Cardiac muscle cell (in vitro differentiated cells and primary cell): ENCODE measurements at regions not wholly inside any gene's neighbourhood (a gene's known extent, or its start where the extent isn't known, plus 50 kb on each side); places are given as distances from the start of the nearest gene placed in this dataset.

Source experiments
- DNase-seq, 2 donors: peaks; one replicate each; pipeline versions ENCODE4 v3.0.0 to v3.0.0-alpha.2; 2010 to 2017; ENCODE audit warnings: low read depth in 1 of 2, low spot score in 1 of 2
- H3K27ac ChIP-seq: fragments of 200-600 bp; sonication (generic); 2 replicates; pipeline ENCODE4 v1.5.1; 2016
- H3K27me3 ChIP-seq: fragments of 200-600 bp; sonication (generic); 2 replicates; pipeline ENCODE4 v1.6.0; 2016; ENCODE audit warnings: control low read depth
- H3K36me3 ChIP-seq: fragments of 200-600 bp; sonication (generic); 2 replicates; pipeline ENCODE4 v1.5.1; 2016; ENCODE audit warnings: control low read depth
- H3K4me1 ChIP-seq: fragments of 200-600 bp; sonication (generic); 2 replicates; pipeline ENCODE4 v1.8.1; 2017; ENCODE audit warnings: low read depth, mild to moderate bottlenecking, mixed run types
- H3K4me3 ChIP-seq: fragments of 200-600 bp; sonication (generic); 2 replicates; pipeline ENCODE4 v1.5.1; 2016; ENCODE audit warnings: mild to moderate bottlenecking
- H3K9me3 ChIP-seq: fragments of 200-600 bp; sonication (generic); 2 replicates; pipeline ENCODE4 v1.5.1; 2017; ENCODE audit warnings: low read depth, mild to moderate bottlenecking, control low read depth
- TF ChIP-seq, protein P1 (sequence below): IDR thresholded peaks from 2 replicates; pipeline ENCODE4 v1.5.1; 2012; ENCODE audit warnings: low read depth, mild to moderate bottlenecking, low read length

DNA sequence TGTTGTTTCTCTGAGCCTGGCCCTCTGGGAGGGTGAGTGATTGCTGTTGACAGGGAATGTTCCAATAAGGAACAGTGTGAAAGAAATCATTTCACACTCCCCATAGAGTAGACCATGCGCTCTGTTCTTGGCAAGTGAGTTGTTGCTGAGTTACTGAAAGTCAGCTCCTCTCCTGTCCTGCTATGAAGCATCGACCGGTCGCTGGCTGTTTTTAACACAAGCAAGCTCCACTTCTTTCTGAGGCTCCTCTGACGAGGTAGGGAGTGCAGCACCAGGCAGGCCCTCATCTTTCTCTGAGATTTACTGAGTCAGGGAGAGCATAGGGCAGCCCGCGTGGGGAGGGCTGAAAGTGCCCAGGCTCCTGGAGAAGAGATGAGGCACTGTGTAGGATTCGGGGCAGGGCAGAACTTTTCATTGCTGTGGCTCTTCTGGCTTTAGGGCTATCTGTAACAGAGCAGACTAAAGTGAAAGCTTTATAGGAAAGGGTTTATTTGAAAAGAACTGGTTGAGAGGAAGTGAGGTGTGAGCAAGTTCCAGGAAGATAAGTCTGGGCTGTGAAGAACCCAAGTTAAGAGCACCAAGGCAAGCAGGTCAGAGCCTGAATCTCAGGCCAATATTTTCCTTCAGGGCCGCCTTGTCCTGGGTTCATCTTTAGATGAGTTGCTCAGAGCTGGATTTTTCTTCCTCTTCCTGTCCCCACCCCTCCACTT lies 332.2 kb downstream of the CCSER2 start:
- Histone ChIP-seq H3K9me3 (no peaks in the 10 kb centered on the region), H3K36me3 (no peaks in the 10 kb centered on the region), H3K4me3 (no peak overlapping the region), H3K4me1 (peaks cover 7% of the 10 kb centered on the region), H3K27ac (peak overlapping the region; percentile 32), H3K27me3 (no peaks in the 10 kb centered on the region)
- TF ChIP-seq, protein P1, sequence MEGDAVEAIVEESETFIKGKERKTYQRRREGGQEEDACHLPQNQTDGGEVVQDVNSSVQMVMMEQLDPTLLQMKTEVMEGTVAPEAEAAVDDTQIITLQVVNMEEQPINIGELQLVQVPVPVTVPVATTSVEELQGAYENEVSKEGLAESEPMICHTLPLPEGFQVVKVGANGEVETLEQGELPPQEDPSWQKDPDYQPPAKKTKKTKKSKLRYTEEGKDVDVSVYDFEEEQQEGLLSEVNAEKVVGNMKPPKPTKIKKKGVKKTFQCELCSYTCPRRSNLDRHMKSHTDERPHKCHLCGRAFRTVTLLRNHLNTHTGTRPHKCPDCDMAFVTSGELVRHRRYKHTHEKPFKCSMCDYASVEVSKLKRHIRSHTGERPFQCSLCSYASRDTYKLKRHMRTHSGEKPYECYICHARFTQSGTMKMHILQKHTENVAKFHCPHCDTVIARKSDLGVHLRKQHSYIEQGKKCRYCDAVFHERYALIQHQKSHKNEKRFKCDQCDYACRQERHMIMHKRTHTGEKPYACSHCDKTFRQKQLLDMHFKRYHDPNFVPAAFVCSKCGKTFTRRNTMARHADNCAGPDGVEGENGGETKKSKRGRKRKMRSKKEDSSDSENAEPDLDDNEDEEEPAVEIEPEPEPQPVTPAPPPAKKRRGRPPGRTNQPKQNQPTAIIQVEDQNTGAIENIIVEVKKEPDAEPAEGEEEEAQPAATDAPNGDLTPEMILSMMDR = no peak
- DNase-seq = no peak

DNA sequence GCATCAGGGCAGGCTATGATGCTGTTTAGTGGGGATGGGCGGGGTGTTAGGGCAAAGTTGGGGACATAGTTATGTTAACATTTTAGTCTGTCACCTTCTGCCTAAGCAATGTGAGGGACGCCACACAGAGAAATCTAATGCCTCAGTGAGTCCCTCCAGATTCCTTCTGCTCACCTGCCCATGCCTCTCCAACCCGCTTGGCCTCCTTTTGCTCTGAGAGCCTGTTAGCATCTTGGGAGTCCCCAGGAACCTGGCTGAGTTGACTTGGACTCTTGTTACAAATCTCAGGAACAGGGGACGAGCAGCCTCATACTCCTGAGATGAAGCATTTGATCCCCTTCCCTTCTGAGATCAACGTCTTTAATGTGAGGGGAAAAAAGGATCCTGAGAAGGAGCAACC lies 336.8 kb downstream of the CCSER2 start:
- TF ChIP-seq, protein P1 = no peak
- Histone ChIP-seq H3K4me1 (peaks cover 4% of the 10 kb centered on the region), H3K36me3 (no peaks in the 10 kb centered on the region), H3K27ac (no peak overlapping the region), H3K4me3 (no peak overlapping the region), H3K9me3 (no peaks in the 10 kb centered on the region), H3K27me3 (no peaks in the 10 kb centered on the region)
- no peak for DNase-seq

DNA sequence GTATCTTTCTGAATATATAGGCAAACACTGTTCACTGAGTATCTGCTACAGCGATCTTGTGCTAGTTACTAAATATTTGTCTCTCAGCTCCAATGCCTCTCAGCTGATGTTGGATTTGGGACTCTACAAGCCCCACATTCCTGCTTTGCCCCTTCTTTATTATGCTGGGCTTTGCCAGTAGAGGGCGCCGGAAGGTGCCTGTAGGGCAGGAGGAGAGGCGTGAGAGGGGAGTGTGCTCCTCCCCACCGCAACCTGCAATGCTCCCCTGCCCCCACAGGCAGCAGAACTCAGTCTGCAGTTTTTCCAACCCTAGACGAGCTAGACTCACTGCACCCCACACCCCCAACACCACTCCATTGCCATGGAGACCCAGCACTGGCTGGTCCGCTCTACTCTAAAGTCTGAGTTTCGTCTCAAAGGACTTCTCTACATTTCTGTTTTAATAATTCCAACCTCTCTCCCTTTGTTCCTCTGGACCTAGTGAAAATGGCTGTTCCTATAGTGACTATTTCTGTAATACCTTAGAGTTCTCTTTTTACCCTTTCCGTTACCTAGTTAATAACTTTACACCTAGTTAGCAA lies 337.6 kb downstream of the CCSER2 start:
- no peaks in the 10 kb centered on the region for H3K27me3 ChIP-seq
- peak in 1 of 2 donors; percentile 21 for DNase-seq
- no peaks in the 10 kb centered on the region for H3K36me3 ChIP-seq
- H3K9me3 ChIP-seq = no peaks in the 10 kb centered on the region
- TF ChIP-seq, protein P1 = no peak
- no peak overlapping the region for H3K27ac ChIP-seq
- no peaks in the 10 kb centered on the region for H3K4me1 ChIP-seq
- no peak overlapping the region for H3K4me3 ChIP-seq

DNA sequence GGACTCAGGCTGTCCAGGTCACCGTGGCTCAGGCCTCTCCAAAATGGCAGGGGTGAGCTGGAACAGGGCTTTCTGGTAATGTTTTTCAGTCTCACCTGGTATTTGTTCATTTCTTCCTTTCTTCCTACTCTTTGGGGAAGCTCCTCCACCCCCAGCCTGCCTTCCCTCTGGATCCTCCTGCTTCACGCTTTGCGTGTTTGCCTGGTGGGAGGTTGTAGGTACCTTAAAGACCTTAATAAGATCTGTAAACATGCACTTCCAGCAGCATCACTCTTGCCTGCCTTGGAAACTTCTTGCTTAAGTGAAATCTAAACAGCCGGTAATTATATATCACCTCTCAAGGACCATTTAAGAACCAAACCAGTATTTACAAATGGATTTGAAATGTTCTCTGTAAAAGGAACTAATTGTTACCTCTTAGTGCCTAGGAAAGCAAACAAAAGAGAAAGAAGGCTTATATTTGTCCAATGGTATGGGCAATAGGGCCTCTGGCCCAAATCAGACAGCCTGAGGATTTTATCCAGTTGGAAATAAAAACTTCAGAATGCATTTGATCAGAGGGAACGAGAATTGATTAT lies 339.9 kb downstream of the CCSER2 start:
- no peak for DNase-seq
- Histone ChIP-seq H3K36me3 (no peaks in the 10 kb centered on the region), H3K4me1 (no peaks in the 10 kb centered on the region), H3K27ac (no peak overlapping the region), H3K27me3 (no peaks in the 10 kb centered on the region), H3K9me3 (no peaks in the 10 kb centered on the region), H3K4me3 (no peak overlapping the region)
- TF ChIP-seq, protein P1 = no peak

DNA sequence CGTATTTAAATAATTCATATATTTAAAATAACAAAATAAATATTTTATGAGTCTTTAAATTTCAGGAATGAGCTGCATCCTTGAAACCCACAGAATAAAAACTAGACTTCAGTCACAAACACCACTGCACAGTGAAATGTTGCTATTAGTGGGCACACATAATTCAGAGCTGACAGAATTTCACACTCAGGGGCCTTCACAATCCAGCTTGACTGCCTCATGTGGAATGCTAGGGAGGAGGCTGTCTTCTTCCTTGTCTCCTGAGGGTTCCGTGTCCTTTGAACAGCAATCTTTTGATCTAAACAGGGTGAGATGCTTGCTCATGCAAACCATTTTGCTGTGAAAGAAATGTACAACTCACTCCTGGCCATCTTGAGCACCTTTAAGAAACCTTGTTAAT lies 346.7 kb downstream of the CCSER2 start:
- no peak for DNase-seq
- TF ChIP-seq, protein P1 = no peak
- Histone ChIP-seq H3K4me1 (no peaks in the 10 kb centered on the region), H3K4me3 (no peak overlapping the region), H3K36me3 (no peaks in the 10 kb centered on the region), H3K9me3 (no peaks in the 10 kb centered on the region), H3K27ac (no peak overlapping the region), H3K27me3 (no peaks in the 10 kb centered on the region)
